Upper lobe of left lung (tissue), 6 donors: ENCODE measurements at regions not wholly inside any gene's neighbourhood (a gene's known extent, or its start where the extent isn't known, plus 50 kb on each side); places are given as distances from the start of the nearest gene placed in this dataset.

Experiments
- ATAC-seq, 2 donors: fragments of 200-7000 bp; cut with Tn5 transposase; one replicate each; pipeline ENCODE4 v1.9.1; 2022; ENCODE audit warnings: mild to moderate bottlenecking in 2 of 2, moderate library complexity in 2 of 2; ENCODE audit not compliant: low FRiP score in 2 of 2
- DNase-seq, 2 donors: peaks; one replicate each; pipeline ENCODE4 v3.0.0-alpha.2; 2019 to 2020
- H3K27ac ChIP-seq, 4 donors: fragments of 200-600 bp; sonication (generic); one replicate each; pipeline ENCODE4 v1.5.1; 2016 to 2019
- H3K27me3 ChIP-seq, 4 donors: fragments of 200-600 bp; sonication (generic); one replicate each; pipeline ENCODE4 v1.5.1; 2017 to 2019
- H3K36me3 ChIP-seq, 4 donors: fragments of 200-600 bp; sonication (generic); one replicate each; pipeline ENCODE4 v1.5.1; 2016 to 2019
- H3K4me1 ChIP-seq, 4 donors: fragments of 200-600 bp; sonication (generic); one replicate each; pipeline ENCODE4 v1.5.1; 2018 to 2019
- H3K4me3 ChIP-seq, 4 donors: fragments of 200-600 bp; sonication (generic); one replicate each; pipeline ENCODE4 v1.5.1; 2017 to 2019; ENCODE audit warnings: mild to moderate bottlenecking in 2 of 4, moderate library complexity in 1 of 4
- H3K9me3 ChIP-seq, 4 donors: fragments of 200-600 bp; sonication (generic); one replicate each; pipeline ENCODE4 v1.5.1; 2018 to 2019
- CTCF ChIP-seq, 6 experiments: fragments of 450-650 bp in 4 of 6; fragments of 200-600 bp in 2 of 6; sonication (generic) in 2 of 6; IDR thresholded peaks; one replicate each; pipeline ENCODE4 v1.5.1; 2016 to 2019; ENCODE audit warnings: antibody characterized with exemption in 6 of 6
- EP300 ChIP-seq, 4 donors: sonication (generic); formaldehyde crosslinking; IDR thresholded peaks; one replicate each; pipeline ENCODE4 v1.5.1; 2017; ENCODE audit warnings: antibody characterized with exemption in 4 of 4, control low read depth in 2 of 4
- POLR2A ChIP-seq, 4 donors: fragments of 450-650 bp; IDR thresholded peaks; one replicate each; pipeline ENCODE4 v1.5.1; 2016 to 2017; ENCODE audit warnings: antibody characterized with exemption in 4 of 4, mild to moderate bottlenecking in 2 of 4
- POLR2AphosphoS5 ChIP-seq, 2 donors: sonication (generic); formaldehyde crosslinking; IDR thresholded peaks; one replicate each; pipeline ENCODE4 v1.5.1; 2017; ENCODE audit warnings: antibody characterized with exemption in 2 of 2
- WGBS, 2 donors: methylation state at CpG; one replicate each; pipeline ENCODE4 v1.1.5; 2017 to 2018; 5-methylcytosine and 5-hydroxymethylcytosine counted together
- donor health status: DM: no; HTN: no; CAD: no; lungs with moderate emphysema.
- donor health status: DM: no; HTN: yes; CAD: no; lungs with severe emphysema.

- TF ChIP-seq POLR2A (IDR thresholded peaks at IDR 0.05) (no peak), CTCF (IDR thresholded peaks at IDR 0.05) (no peak), POLR2AphosphoS5 (IDR thresholded peaks at IDR 0.05) (no peak), EP300 (IDR thresholded peaks at IDR 0.05) (no peak)
- DNase-seq (no peak), ATAC-seq (peak in 1 of 2 donors; percentile 55)
- 40 to 63% methylated on average over 4 of the region's 4 CpGs for WGBS, 2 donors
- H3K9me3 ChIP-seq = no peaks in the 10 kb centered on the region
- H3K27ac ChIP-seq = no peak overlapping the region
- H3K36me3 ChIP-seq = no peaks in the 10 kb centered on the region
- no peak overlapping the region for H3K4me3 ChIP-seq
- no peaks in the 10 kb centered on the region for H3K27me3 ChIP-seq
- H3K4me1 ChIP-seq = no peaks in the 10 kb centered on the region
These were observed 61.7 kb upstream of the GUCY1A1 start for GRCh38 chr4:155604718-155605626.

DNA sequence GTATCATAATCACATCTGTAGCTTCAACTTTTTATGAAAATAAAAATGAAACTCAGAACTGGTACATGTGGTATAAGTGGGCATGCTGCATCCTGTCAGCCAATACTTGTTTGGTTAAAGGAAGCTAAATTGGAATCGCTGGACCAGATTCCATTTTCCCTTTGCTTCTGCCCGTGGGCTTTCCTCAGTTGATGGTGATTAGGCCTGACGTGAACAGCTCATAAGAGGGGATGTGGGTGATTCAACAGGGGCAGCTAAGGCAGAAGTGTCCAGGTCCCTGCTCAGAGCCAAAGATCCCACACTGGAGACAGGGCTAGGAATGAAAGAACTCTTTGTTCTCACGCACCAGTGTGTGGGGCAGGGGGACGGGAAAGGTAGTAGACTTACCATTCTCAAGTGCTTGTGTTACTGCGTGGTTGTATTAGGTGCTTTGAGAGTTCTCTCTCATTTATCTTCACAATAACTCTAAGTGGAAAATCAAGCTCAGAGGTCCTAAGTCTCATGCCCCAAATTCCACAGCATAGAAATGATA lies 63.2 kb upstream of the GUCY1A1 start:
- Histone ChIP-seq H3K4me1 (no peaks in the 10 kb centered on the region), H3K36me3 (no peaks in the 10 kb centered on the region), H3K4me3 (no peak overlapping the region), H3K27ac (no peak overlapping the region), H3K9me3 (no peaks in the 10 kb centered on the region), H3K27me3 (no peaks in the 10 kb centered on the region)
- DNase-seq (no peak), ATAC-seq (no peak)
- 75 to 77% methylated on average over 6 of the region's 6 CpGs for WGBS, 2 donors
- TF ChIP-seq POLR2AphosphoS5 (IDR thresholded peaks at IDR 0.05) (no peak), EP300 (IDR thresholded peaks at IDR 0.05) (no peak), POLR2A (IDR thresholded peaks at IDR 0.05) (no peak), CTCF (IDR thresholded peaks at IDR 0.05) (no peak)

- no peaks in the 10 kb centered on the region for H3K9me3 ChIP-seq
- H3K27me3 ChIP-seq = no peaks in the 10 kb centered on the region
- no peaks in the 10 kb centered on the region for H3K36me3 ChIP-seq
- TF ChIP-seq EP300 (IDR thresholded peaks at IDR 0.05) (no peak), POLR2A (IDR thresholded peaks at IDR 0.05) (no peak), POLR2AphosphoS5 (IDR thresholded peaks at IDR 0.05) (no peak), CTCF (IDR thresholded peaks at IDR 0.05) (no peak)
- no peak for DNase-seq
- WGBS, 2 donors = 76 to 82% methylated on average over 3 of the region's 3 CpGs
- H3K27ac ChIP-seq = no peak overlapping the region
- H3K4me3 ChIP-seq = no peak overlapping the region
- H3K4me1 ChIP-seq = no peaks in the 10 kb centered on the region
- no peak for ATAC-seq
These were observed 64.1 kb upstream of the GUCY1A1 start for GRCh38 chr4:155602351-155603140.

DNA sequence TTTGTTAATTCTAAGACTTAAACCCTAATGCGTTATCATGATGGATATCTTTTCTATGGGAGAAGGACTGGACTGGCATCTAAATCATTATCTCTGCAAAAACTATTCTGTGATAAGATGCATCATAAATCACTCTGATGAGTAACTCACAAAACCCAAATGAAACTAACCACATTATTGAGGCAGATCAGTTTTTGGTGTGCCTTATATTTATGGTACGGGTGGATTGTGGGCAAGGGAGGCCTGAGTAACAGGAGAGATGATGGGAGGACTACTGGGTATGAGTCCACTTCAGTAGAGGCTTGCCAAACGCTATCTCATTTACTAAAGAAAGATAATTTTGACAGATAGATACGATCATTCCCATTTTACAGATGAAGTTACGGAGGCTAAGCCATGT lies 66.4 kb upstream of the GUCY1A1 start:
- Histone ChIP-seq H3K27me3 (no peaks in the 10 kb centered on the region), H3K4me3 (no peak overlapping the region), H3K36me3 (no peaks in the 10 kb centered on the region), H3K9me3 (no peaks in the 10 kb centered on the region), H3K4me1 (no peaks in the 10 kb centered on the region), H3K27ac (no peak overlapping the region)
- ATAC-seq (no peak), DNase-seq (no peak)
- TF ChIP-seq POLR2A (IDR thresholded peaks at IDR 0.05) (no peak), EP300 (IDR thresholded peaks at IDR 0.05) (no peak), POLR2AphosphoS5 (IDR thresholded peaks at IDR 0.05) (no peak), CTCF (IDR thresholded peaks at IDR 0.05) (no peak)
- WGBS, 2 donors = 85 to 91% methylated on average over 5 of the region's 5 CpGs
